Activated B cell treated with CpG ODN at 0.5 μM for 24 hours (primary cell): ENCODE measurements at regions not wholly inside any gene's neighbourhood (a gene's known extent, or its start where the extent isn't known, plus 50 kb on each side); places are given as distances from the start of the nearest gene placed in this dataset.
"Not testable (repeated sequence)": the region's sequence is repeated elsewhere in the genome, so short reads cannot be mapped to it uniquely, and the experiment has no call there.

Source experiments
- ATAC-seq: fragments of 200-7000 bp; cut with Tn5 transposase; one replicate; pipeline ENCODE4 v1.10.0; 2021; ENCODE audit warnings: low read depth, mild to moderate bottlenecking, moderate library complexity
- CTCF ChIA-PET: fragments of 350-600 bp; sonication (Branson Sonifier 250); formaldehyde crosslinking; loops from one replicate; lab custom pipeline; 2021; ENCODE audit warnings: antibody characterized with exemption; lab: Charles Lee
- POLR2A ChIA-PET: fragments of 350-600 bp; sonication (Branson Sonifier 250); formaldehyde crosslinking; loops from one replicate; lab custom pipeline; 2021; ENCODE audit warnings: antibody characterized with exemption; lab: Charles Lee
- DNase-seq: peaks from one replicate; pipeline ENCODE4 v3.0.0; 2022
- H3K27ac Mint-ChIP-seq: one replicate; pipeline ENCODE4 v1.8.0; 2020; ENCODE audit warnings: mixed read lengths
- H3K27me3 Mint-ChIP-seq: one replicate; pipeline ENCODE4 v1.8.0; 2021; ENCODE audit warnings: mixed read lengths
- H3K36me3 Mint-ChIP-seq: one replicate; pipeline ENCODE4 v1.8.0; 2021; ENCODE audit warnings: low read depth, mixed read lengths
- H3K4me1 Mint-ChIP-seq: one replicate; pipeline ENCODE4 v1.8.0; 2021; ENCODE audit warnings: mixed read lengths
- H3K4me3 Mint-ChIP-seq: one replicate; pipeline ENCODE4 v1.8.0; 2020; ENCODE audit warnings: mild to moderate bottlenecking, mixed read lengths
- H3K9me3 Mint-ChIP-seq: one replicate; pipeline ENCODE4 v1.8.0; 2020; ENCODE audit warnings: mixed read lengths
- CTCF ChIP-seq: fragments of 200-600 bp; IDR thresholded peaks from one replicate; pipeline ENCODE4 v1.8.0; 2022; ENCODE audit warnings: antibody characterized with exemption, mild to moderate bottlenecking
- intact Hi-C: fragments of 100-400 bp; cut with micrococcal nuclease; formaldehyde crosslinking; loops from one replicate; pipeline ENCODE4 v1.15.1; 2024

- no peak overlapping the region for H3K27ac Mint-ChIP-seq
- H3K36me3 Mint-ChIP-seq: no peaks in the 10 kb centered on the region
- TF ChIP-seq CTCF: no peak
- intact Hi-C loops: no loop called here
- ATAC-seq (no peak), DNase-seq (no peak)
- CTCF ChIA-PET: no interaction called here
- POLR2A ChIA-PET: no interaction called here
- peaks cover 5% of the 10 kb centered on the region for H3K9me3 Mint-ChIP-seq
- H3K4me3 Mint-ChIP-seq: no peak overlapping the region
- H3K27me3 Mint-ChIP-seq: no peaks in the 10 kb centered on the region
- H3K4me1 Mint-ChIP-seq: no peaks in the 10 kb centered on the region
These were observed 565.3 kb upstream of the NR2F2 start for GRCh38 chr15:95765161-95765560.

GRCh38 chr15:95770196-95770595 is 560.3 kb upstream of the NR2F2 start:
- no peak overlapping the region for H3K27ac Mint-ChIP-seq
- no peaks in the 10 kb centered on the region for H3K36me3 Mint-ChIP-seq
- no peak for ATAC-seq
- no peaks in the 10 kb centered on the region for H3K4me1 Mint-ChIP-seq
- no peak overlapping the region for H3K4me3 Mint-ChIP-seq
- H3K27me3 Mint-ChIP-seq: no peaks in the 10 kb centered on the region
- ChIA-PET CTCF (no interaction called here), POLR2A (no interaction called here)
- DNase-seq: no peak
- peaks cover 2% of the 10 kb centered on the region for H3K9me3 Mint-ChIP-seq
- intact Hi-C loops: no loop called here
- no peak for TF ChIP-seq CTCF

GRCh38 chr15:95772982-95773381 is 557.5 kb upstream of the NR2F2 start:
- ChIA-PET POLR2A (no interaction called here), CTCF (no interaction called here)
- peaks cover 2% of the 10 kb centered on the region for H3K9me3 Mint-ChIP-seq
- DNase-seq (no peak), ATAC-seq (no peak)
- no peaks in the 10 kb centered on the region for H3K36me3 Mint-ChIP-seq
- no peak overlapping the region for H3K27ac Mint-ChIP-seq
- H3K4me3 Mint-ChIP-seq: no peak overlapping the region
- no peaks in the 10 kb centered on the region for H3K4me1 Mint-ChIP-seq
- no peak for TF ChIP-seq CTCF
- H3K27me3 Mint-ChIP-seq: no peaks in the 10 kb centered on the region
- intact Hi-C loops: no loop called here

GRCh38 chr15:95784508-95784907 is 546.0 kb upstream of the NR2F2 start:
- CTCF ChIA-PET: no interaction called here
- DNase-seq: no peak
- no peak for TF ChIP-seq CTCF
- POLR2A ChIA-PET: no interaction called here
- ATAC-seq: no peak
- H3K4me1 Mint-ChIP-seq: no peaks in the 10 kb centered on the region
- H3K9me3 Mint-ChIP-seq: peaks cover 21% of the 10 kb centered on the region
- H3K4me3 Mint-ChIP-seq: no peak overlapping the region
- intact Hi-C loops: no loop called here
- H3K36me3 Mint-ChIP-seq: no peaks in the 10 kb centered on the region
- H3K27ac Mint-ChIP-seq: no peak overlapping the region
- H3K27me3 Mint-ChIP-seq: no peaks in the 10 kb centered on the region

DNA sequence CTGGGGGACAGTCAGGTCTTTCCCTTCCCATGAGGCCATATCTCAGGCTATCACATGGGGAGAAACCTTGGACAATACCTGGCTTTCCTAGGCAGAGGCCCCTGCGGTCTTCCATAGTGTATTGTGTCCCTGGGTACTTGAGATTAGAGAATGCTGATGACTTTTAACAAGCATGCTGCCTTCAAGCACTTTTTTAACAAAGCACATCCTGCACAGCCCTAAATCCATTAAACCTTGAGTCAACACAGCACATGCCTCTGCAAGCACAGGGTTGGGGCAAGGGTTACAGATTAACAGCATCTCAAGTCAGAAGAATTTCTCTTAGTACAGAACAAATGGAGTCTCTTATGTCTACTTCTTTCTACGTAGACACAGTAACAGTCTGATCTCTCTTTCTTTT is 545.2 kb upstream of the NR2F2 start:
- ATAC-seq, H3K27me3 Mint-ChIP-seq, H3K36me3 Mint-ChIP-seq, CTCF ChIA-PET, H3K4me1 Mint-ChIP-seq, POLR2A ChIA-PET, H3K4me3 Mint-ChIP-seq, DNase-seq, H3K27ac Mint-ChIP-seq, intact Hi-C loops: not testable (repeated sequence)
- peaks cover 24% of the 10 kb centered on the region for H3K9me3 Mint-ChIP-seq

GRCh38 chr15:95793231-95793630 is 537.3 kb upstream of the NR2F2 start:
- CTCF ChIA-PET: no interaction called here
- Mint-ChIP-seq H3K4me3 (no peak overlapping the region), H3K9me3 (peaks cover 3% of the 10 kb centered on the region), H3K27me3 (no peaks in the 10 kb centered on the region), H3K27ac (no peak overlapping the region), H3K36me3 (no peaks in the 10 kb centered on the region), H3K4me1 (no peaks in the 10 kb centered on the region)
- POLR2A ChIA-PET: no interaction called here
- DNase-seq (no peak), ATAC-seq (no peak)
- no peak for TF ChIP-seq CTCF
- intact Hi-C loops: no loop called here
